Tibial nerve (tissue), 4 donors: ENCODE measurements at regions not wholly inside any gene's neighbourhood (a gene's known extent, or its start where the extent isn't known, plus 50 kb on each side); places are given as distances from the start of the nearest gene placed in this dataset.

Source experiments
- DNase-seq, 2 donors: peaks; one replicate each; pipeline ENCODE4 v3.0.0-alpha.2; 2019; ENCODE audit warnings: low spot score in 2 of 2
- H3K27ac ChIP-seq, 4 donors: fragments of 200-600 bp; sonication (generic) in 3 of 4; one replicate each; pipeline ENCODE4 v1.5.1; 2017 to 2019; ENCODE audit warnings: mild to moderate bottlenecking in 1 of 4
- H3K27me3 ChIP-seq, 2 donors: fragments of 200-600 bp; sonication (generic) in 1 of 2; one replicate each; pipeline versions ENCODE4 v1.5.1 to v1.6.0; 2017 to 2019
- H3K36me3 ChIP-seq, 3 donors: fragments of 200-600 bp; sonication (generic); one replicate each; pipeline ENCODE4 v1.5.1; 2018 to 2019
- H3K4me1 ChIP-seq, 4 donors: fragments of 200-600 bp; sonication (generic) in 3 of 4; one replicate each; pipeline ENCODE4 v1.5.1; 2017 to 2019
- H3K4me3 ChIP-seq, 4 donors: fragments of 200-600 bp; sonication (generic) in 3 of 4; one replicate each; pipeline ENCODE4 v1.5.1; 2017 to 2019; ENCODE audit warnings: mild to moderate bottlenecking in 1 of 4, moderate library complexity in 1 of 4
- H3K9me3 ChIP-seq, 4 donors: fragments of 200-600 bp; sonication (generic) in 3 of 4; one replicate each; pipeline ENCODE4 v1.5.1; 2017 to 2019
- CTCF ChIP-seq, 5 experiments: fragments of 200-600 bp in 3 of 5; fragments of 450-650 bp in 2 of 5; sonication (generic) in 3 of 5; IDR thresholded peaks; one replicate each; pipeline ENCODE4 v1.5.1; 2016 to 2019; ENCODE audit warnings: antibody characterized with exemption in 5 of 5, mild to moderate bottlenecking in 3 of 5, moderate library complexity in 2 of 5
- EP300 ChIP-seq, 2 donors: sonication (generic); formaldehyde crosslinking; IDR thresholded peaks; one replicate each; pipeline ENCODE4 v1.6.1; 2017; ENCODE audit warnings: antibody characterized with exemption in 2 of 2, mild to moderate bottlenecking in 1 of 2
- POLR2A ChIP-seq, 2 donors: fragments of 450-650 bp; IDR thresholded peaks; one replicate each; pipeline ENCODE4 v1.6.1; 2017; ENCODE audit warnings: antibody characterized with exemption in 2 of 2, mild to moderate bottlenecking in 2 of 2, moderate library complexity in 2 of 2
- WGBS, 2 donors: methylation state at CpG; one replicate each; pipeline ENCODE4 v1.1.5; 2018; 5-methylcytosine and 5-hydroxymethylcytosine counted together

GRCh38 chr2:147016181-147016580, 828.6 kb upstream of the ACVR2A start:
- WGBS, 2 donors, result 88% methylated on average over 1 of the region's 1 CpG
- DNase-seq, result no peak
- no peaks in the 10 kb centered on the region for H3K9me3 ChIP-seq
- no peak overlapping the region for H3K27ac ChIP-seq
- no peaks in the 10 kb centered on the region for H3K36me3 ChIP-seq
- H3K4me3 ChIP-seq, result no peak overlapping the region
- H3K27me3 ChIP-seq, result no peaks in the 10 kb centered on the region
- TF ChIP-seq POLR2A (IDR thresholded peaks at IDR 0.05), result no peak
- TF ChIP-seq EP300 (IDR thresholded peaks at IDR 0.05), result no peak
- TF ChIP-seq CTCF (IDR thresholded peaks at IDR 0.05), result no peak
- H3K4me1 ChIP-seq, result no peaks in the 10 kb centered on the region

- Histone ChIP-seq H3K27ac (no peak overlapping the region), H3K27me3 (no peaks in the 10 kb centered on the region), H3K9me3 (no peaks in the 10 kb centered on the region), H3K36me3 (no peaks in the 10 kb centered on the region), H3K4me1 (no peaks in the 10 kb centered on the region), H3K4me3 (no peak overlapping the region)
- no peak for TF ChIP-seq EP300 (IDR thresholded peaks at IDR 0.05)
- TF ChIP-seq CTCF (IDR thresholded peaks at IDR 0.05), result no peak
- TF ChIP-seq POLR2A (IDR thresholded peaks at IDR 0.05), result no peak
- WGBS, 2 donors, result 70 to 75% methylated on average over 1 of the region's 1 CpG
- DNase-seq, result no peak
Observed at GRCh38 chr2:147015591-147015990, 829.2 kb upstream of the ACVR2A start.

GRCh38 chr2:147013696-147014392, 831.0 kb upstream of the ACVR2A start:
- Histone ChIP-seq H3K9me3 (no peaks in the 10 kb centered on the region), H3K36me3 (no peaks in the 10 kb centered on the region), H3K4me3 (no peak overlapping the region), H3K27ac (no peak overlapping the region), H3K27me3 (no peaks in the 10 kb centered on the region), H3K4me1 (no peaks in the 10 kb centered on the region)
- DNase-seq, result no peak
- TF ChIP-seq EP300 (IDR thresholded peaks at IDR 0.05) (no peak), CTCF (IDR thresholded peaks at IDR 0.05) (no peak), POLR2A (IDR thresholded peaks at IDR 0.05) (no peak)

GRCh38 chr2:147008481-147008880, 836.3 kb upstream of the ACVR2A start:
- DNase-seq, result no peak
- no peak overlapping the region for H3K4me3 ChIP-seq
- no peaks in the 10 kb centered on the region for H3K9me3 ChIP-seq
- H3K4me1 ChIP-seq, result no peaks in the 10 kb centered on the region
- TF ChIP-seq EP300 (IDR thresholded peaks at IDR 0.05), result no peak
- no peak for TF ChIP-seq POLR2A (IDR thresholded peaks at IDR 0.05)
- TF ChIP-seq CTCF (IDR thresholded peaks at IDR 0.05), result no peak
- no peaks in the 10 kb centered on the region for H3K36me3 ChIP-seq
- no peak overlapping the region for H3K27ac ChIP-seq
- H3K27me3 ChIP-seq, result no peaks in the 10 kb centered on the region
- WGBS, 2 donors, result 64 to 75% methylated on average over 2 of the region's 2 CpGs

- H3K4me1 ChIP-seq, result no peaks in the 10 kb centered on the region
- no peak for DNase-seq
- no peaks in the 10 kb centered on the region for H3K9me3 ChIP-seq
- TF ChIP-seq POLR2A (IDR thresholded peaks at IDR 0.05) (no peak), CTCF (IDR thresholded peaks at IDR 0.05) (no peak)
- no peak overlapping the region for H3K4me3 ChIP-seq
- H3K36me3 ChIP-seq, result no peaks in the 10 kb centered on the region
- 48 to 65% methylated on average over 2 of the region's 2 CpGs for WGBS, 2 donors
- no peaks in the 10 kb centered on the region for H3K27me3 ChIP-seq
- H3K27ac ChIP-seq, result no peak overlapping the region
Observed at GRCh38 chr2:147006736-147007141, 838.1 kb upstream of the ACVR2A start.
